Gastrocnemius medialis (tissue), 4 donors: ENCODE measurements at regions not wholly inside any gene's neighbourhood (a gene's known extent, or its start where the extent isn't known, plus 50 kb on each side); places are given as distances from the start of the nearest gene placed in this dataset.

Experiments
- ATAC-seq, 2 donors: fragments of 150-250 bp; one replicate each; pipeline ENCODE4 v1.9.1; 2016
- DNase-seq, 2 donors: peaks; one replicate each; pipeline ENCODE4 v3.0.0-alpha.2; 2019
- H3K27ac ChIP-seq, 4 donors: fragments of 200-600 bp; sonication (generic); 1 replicate in 1 of 4; 2 replicates in 3 of 4; pipeline ENCODE4 v1.5.1; 2016 to 2018; ENCODE audit warnings: mild to moderate bottlenecking in 2 of 4, moderate library complexity in 1 of 4
- H3K27me3 ChIP-seq, 3 donors: fragments of 200-600 bp; sonication (generic) in 2 of 3; 1 replicate in 1 of 3; 2 replicates in 2 of 3; pipeline versions ENCODE4 v1.5.1 to v1.6.0; 2016 to 2019; ENCODE audit warnings: mild to moderate bottlenecking in 1 of 3, moderate library complexity in 1 of 3
- H3K36me3 ChIP-seq, 2 donors: fragments of 200-600 bp; sonication (generic) in 1 of 2; one replicate each; pipeline ENCODE4 v1.5.1; 2017 to 2018
- H3K4me1 ChIP-seq, 2 donors: fragments of 200-600 bp; sonication (generic) in 1 of 2; one replicate each; pipeline ENCODE4 v1.5.1; 2016 to 2017; ENCODE audit warnings: mild to moderate bottlenecking in 2 of 2
- H3K4me3 ChIP-seq, 4 donors: fragments of 200-600 bp; sonication (generic) in 3 of 4; 1 replicate in 1 of 4; 2 replicates in 3 of 4; pipeline ENCODE4 v1.5.1; 2016 to 2019; ENCODE audit warnings: mild to moderate bottlenecking in 2 of 4
- H3K9me3 ChIP-seq, 3 donors: fragments of 200-600 bp; sonication (generic) in 2 of 3; 1 replicate in 1 of 3; 2 replicates in 2 of 3; pipeline ENCODE4 v1.5.1; 2016 to 2019
- CTCF ChIP-seq, 5 experiments: fragments of 450-650 bp in 3 of 5; fragments of 200-600 bp in 2 of 5; sonication (generic) in 2 of 5; IDR thresholded peaks in 4 of 5; conservative IDR thresholded peaks in 1 of 5; 1 replicate in 4 of 5; 2 replicates in 1 of 5; pipeline ENCODE4 v1.5.1; 2016 to 2019; ENCODE audit warnings: antibody characterized with exemption in 5 of 5, mild to moderate bottlenecking in 3 of 5, moderate library complexity in 3 of 5
- POLR2A ChIP-seq, 2 donors: fragments of 450-650 bp; IDR thresholded peaks; one replicate each; pipeline ENCODE4 v1.6.1; 2017; ENCODE audit warnings: antibody characterized with exemption in 2 of 2, mild to moderate bottlenecking in 2 of 2, moderate library complexity in 2 of 2
- in situ Hi-C, 4 donors: fragments of 200-750 bp; cut with MboI; loops; one replicate each; pipeline versions ENCODE4 v1.15.0 to v1.8.0; 2017; ENCODE audit warnings: low sequenced_read_pairs in 4 of 4
- intact Hi-C: fragments of 100-400 bp; cut with DNase I; formaldehyde crosslinking; loops from one replicate; pipeline ENCODE4 v1.15.1; 2023; ENCODE audit warnings: low total_unique reads

GRCh38 chr5:5006548-5006947 is 133.6 kb upstream of the ADAMTS16 start:
- intact Hi-C loops (no loop called here), in situ Hi-C loops (no loop called here)
- H3K27ac ChIP-seq: no peak overlapping the region
- H3K36me3 ChIP-seq: no peaks in the 10 kb centered on the region
- H3K27me3 ChIP-seq: no peaks in the 10 kb centered on the region
- TF ChIP-seq CTCF (IDR thresholded peaks at IDR 0.05 in 4 of 5, conservative IDR thresholded peaks at IDR 0.05 in 1 of 5) (no peak), POLR2A (IDR thresholded peaks at IDR 0.05) (no peak)
- no peak for DNase-seq
- no peak for ATAC-seq
- no peak overlapping the region for H3K4me3 ChIP-seq
- no peaks in the 10 kb centered on the region for H3K9me3 ChIP-seq
- no peaks in the 10 kb centered on the region for H3K4me1 ChIP-seq

GRCh38 chr5:5009240-5009639 is 130.9 kb upstream of the ADAMTS16 start:
- no peak for TF ChIP-seq POLR2A (IDR thresholded peaks at IDR 0.05)
- TF ChIP-seq CTCF (IDR thresholded peaks at IDR 0.05 in 4 of 5, conservative IDR thresholded peaks at IDR 0.05 in 1 of 5): no peak
- ATAC-seq (no peak), DNase-seq (no peak)
- Histone ChIP-seq H3K4me3 (no peak overlapping the region), H3K27ac (no peak overlapping the region), H3K36me3 (no peaks in the 10 kb centered on the region), H3K27me3 (no peaks in the 10 kb centered on the region), H3K4me1 (no peaks in the 10 kb centered on the region), H3K9me3 (no peaks in the 10 kb centered on the region)
- intact Hi-C loops: no loop called here
- in situ Hi-C loops: no loop called here

- no peak for ATAC-seq
- Histone ChIP-seq H3K4me3 (no peak overlapping the region), H3K27me3 (no peaks in the 10 kb centered on the region), H3K27ac (no peak overlapping the region), H3K9me3 (no peaks in the 10 kb centered on the region), H3K4me1 (no peaks in the 10 kb centered on the region), H3K36me3 (no peaks in the 10 kb centered on the region)
- DNase-seq: no peak
- in situ Hi-C loops (no loop called here), intact Hi-C loops (no loop called here)
- TF ChIP-seq CTCF (IDR thresholded peaks at IDR 0.05 in 4 of 5, conservative IDR thresholded peaks at IDR 0.05 in 1 of 5) (no peak), POLR2A (IDR thresholded peaks at IDR 0.05) (no peak)
These were observed 129.0 kb upstream of the ADAMTS16 start for GRCh38 chr5:5011151-5011550.

- ATAC-seq: no peak
- no peak overlapping the region for H3K4me3 ChIP-seq
- H3K27ac ChIP-seq: no peak overlapping the region
- H3K27me3 ChIP-seq: no peaks in the 10 kb centered on the region
- TF ChIP-seq POLR2A (IDR thresholded peaks at IDR 0.05): no peak
- no peak for TF ChIP-seq CTCF (IDR thresholded peaks at IDR 0.05 in 4 of 5, conservative IDR thresholded peaks at IDR 0.05 in 1 of 5)
- no peaks in the 10 kb centered on the region for H3K4me1 ChIP-seq
- intact Hi-C loops: no loop called here
- H3K9me3 ChIP-seq: no peaks in the 10 kb centered on the region
- in situ Hi-C loops: no loop called here
- DNase-seq: no peak
- H3K36me3 ChIP-seq: no peaks in the 10 kb centered on the region
These were observed 125.4 kb upstream of the ADAMTS16 start for GRCh38 chr5:5014586-5015235.
